ENCODE measurements at regions not wholly inside any gene's neighbourhood (a gene's known extent, or its start where the extent isn't known, plus 50 kb on each side); places are given as distances from the start of the nearest gene placed in this dataset.
A peak's percentile ranks its signal among the peaks of the same experiment; 100 is the strongest.

DNA sequence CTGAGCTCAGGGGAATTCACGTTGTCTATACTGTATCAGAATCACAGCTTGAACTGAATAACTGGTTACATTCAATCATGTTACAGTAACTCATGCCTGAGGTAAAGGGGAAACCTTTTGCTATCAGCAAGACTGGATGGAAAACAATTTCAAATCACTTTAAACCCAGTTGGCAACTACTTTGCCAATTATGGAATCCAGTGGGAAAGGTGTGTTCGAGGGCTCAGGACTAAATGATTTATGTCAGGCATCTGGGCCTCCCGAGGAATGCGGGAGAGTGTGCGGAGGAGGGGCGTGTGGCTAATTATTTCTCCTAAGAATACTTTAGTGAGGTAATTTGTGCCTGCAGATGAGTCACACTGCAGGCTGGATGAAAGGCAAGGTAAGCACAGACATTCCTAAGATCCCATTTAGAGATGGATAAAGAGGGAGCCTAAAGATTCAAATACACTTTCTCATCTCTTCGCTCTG lies 100.1 kb downstream of the HRH4 start:
- H3K36me3 ChIP-seq (ENCODE audit: control insufficient read depth in 4 of 4, insufficient read depth in 4 of 4, low read length in 4 of 4), result no peaks in the 10 kb centered on the region
- DNase-seq (no peak), ATAC-seq (ENCODE audit: insufficient read depth, low FRiP score) (peak; percentile 82)
- no peak overlapping the region for H3K4me3 ChIP-seq
- no peaks in the 10 kb centered on the region for H3K4me1 ChIP-seq (ENCODE audit: control insufficient read depth in 5 of 5, insufficient read depth in 5 of 5, low read length in 5 of 5)
- H3K9ac ChIP-seq (ENCODE audit: insufficient read depth in 1 of 2, low read length in 2 of 2), result no peak overlapping the region
- peaks cover 0 to 2% (median 0%) of the 10 kb centered on the region in 4 donors for H3K9me3 ChIP-seq (ENCODE audit: control insufficient read depth in 4 of 4, insufficient read depth in 3 of 4, low read length in 3 of 4)
- no peak overlapping the region for H3K27ac ChIP-seq (ENCODE audit: low read depth in 1 of 2, low read length in 1 of 2)
- TF ChIP-seq CTCF (IDR thresholded peaks at IDR 0.05; ENCODE audit: control extremely low read depth, extremely low read depth), result no peak
- WGBS, 2 donors, result 53 to 83% methylated on average over 7 of the region's 7 CpGs
- H3K27me3 ChIP-seq (ENCODE audit: control insufficient read depth in 3 of 3, insufficient read depth in 3 of 3, low read length in 2 of 3), result no peaks in the 10 kb centered on the region

- Histone ChIP-seq H3K27me3 (ENCODE audit: control insufficient read depth in 3 of 3, insufficient read depth in 3 of 3, low read length in 2 of 3) (no peaks in the 10 kb centered on the region), H3K9me3 (ENCODE audit: control insufficient read depth in 4 of 4, insufficient read depth in 3 of 4, low read length in 3 of 4) (peaks cover 0 to 2% (median 0%) of the 10 kb centered on the region in 4 donors), H3K27ac (ENCODE audit: low read depth in 1 of 2, low read length in 1 of 2) (no peak overlapping the region), H3K9ac (ENCODE audit: insufficient read depth in 1 of 2, low read length in 2 of 2) (no peak overlapping the region), H3K4me3 (no peak overlapping the region), H3K4me1 (ENCODE audit: control insufficient read depth in 5 of 5, insufficient read depth in 5 of 5, low read length in 5 of 5) (no peaks in the 10 kb centered on the region), H3K36me3 (ENCODE audit: control insufficient read depth in 4 of 4, insufficient read depth in 4 of 4, low read length in 4 of 4) (no peaks in the 10 kb centered on the region)
- no peak for ATAC-seq (ENCODE audit: insufficient read depth, low FRiP score)
- TF ChIP-seq CTCF (IDR thresholded peaks at IDR 0.05; ENCODE audit: control extremely low read depth, extremely low read depth), result no peak
- DNase-seq, result peak in 1 of 3 donors; percentile 20
- WGBS, 2 donors, result 91 to 94% methylated on average over 8 of the region's 8 CpGs
Measured at GRCh38 chr18:24561369-24561965, 101.0 kb downstream of the HRH4 start.

DNA sequence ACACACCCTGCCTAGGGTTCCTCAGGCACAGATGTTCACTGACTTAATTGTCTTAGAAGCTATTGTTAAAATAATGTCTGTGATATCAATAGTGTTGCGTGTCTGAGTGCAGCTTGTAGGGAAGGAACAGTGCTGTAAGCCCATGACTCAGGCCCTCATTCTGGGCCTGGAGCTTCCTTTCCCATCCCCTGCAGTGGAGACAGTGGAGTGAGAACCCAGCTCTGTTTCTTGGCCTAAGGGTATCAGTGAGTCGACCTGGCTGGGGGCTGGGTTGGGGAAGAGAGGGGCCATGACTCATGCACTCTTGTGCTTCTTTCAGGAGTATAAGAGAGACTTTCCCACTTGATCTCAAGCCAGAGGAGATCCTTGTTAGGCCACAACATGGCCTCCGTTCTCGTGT lies 106.8 kb downstream of the HRH4 start:
- no peak overlapping the region for H3K4me3 ChIP-seq
- no peak overlapping the region for H3K9ac ChIP-seq (ENCODE audit: insufficient read depth in 1 of 2, low read length in 2 of 2)
- H3K4me1 ChIP-seq (ENCODE audit: control insufficient read depth in 5 of 5, insufficient read depth in 5 of 5, low read length in 5 of 5), result no peaks in the 10 kb centered on the region
- ATAC-seq (ENCODE audit: insufficient read depth, low FRiP score), result no peak
- no peaks in the 10 kb centered on the region for H3K9me3 ChIP-seq (ENCODE audit: control insufficient read depth in 4 of 4, insufficient read depth in 3 of 4, low read length in 3 of 4)
- H3K27ac ChIP-seq (ENCODE audit: low read depth in 1 of 2, low read length in 1 of 2), result no peak overlapping the region
- 80 to 91% methylated on average over 4 of the region's 4 CpGs for WGBS, 2 donors
- no peaks in the 10 kb centered on the region for H3K36me3 ChIP-seq (ENCODE audit: control insufficient read depth in 4 of 4, insufficient read depth in 4 of 4, low read length in 4 of 4)
- DNase-seq, result no peak
- TF ChIP-seq CTCF (IDR thresholded peaks at IDR 0.05; ENCODE audit: control extremely low read depth, extremely low read depth), result no peak
- no peaks in the 10 kb centered on the region for H3K27me3 ChIP-seq (ENCODE audit: control insufficient read depth in 3 of 3, insufficient read depth in 3 of 3, low read length in 2 of 3)

DNA sequence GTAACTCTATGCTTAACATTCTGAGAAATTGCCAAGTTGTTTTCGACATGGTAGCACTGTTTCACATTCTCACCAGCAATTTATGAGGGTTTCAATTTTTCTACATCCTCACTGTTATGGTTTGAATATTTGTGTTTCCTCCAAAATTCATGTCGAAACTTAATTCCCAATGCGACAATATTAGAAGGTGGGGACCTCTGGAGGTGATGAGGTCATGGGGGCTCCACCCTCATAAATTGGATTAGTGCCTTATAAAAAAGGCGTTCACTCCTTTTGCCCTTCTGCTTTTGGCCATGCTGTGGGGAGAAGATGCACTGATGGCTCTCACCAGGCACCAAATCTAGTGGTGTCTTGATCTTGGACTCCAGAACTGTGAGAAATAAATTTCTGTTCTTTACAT lies 110.3 kb downstream of the HRH4 start:
- TF ChIP-seq CTCF (IDR thresholded peaks at IDR 0.05; ENCODE audit: control extremely low read depth, extremely low read depth), result no peak
- Histone ChIP-seq H3K9me3 (ENCODE audit: control insufficient read depth in 4 of 4, insufficient read depth in 3 of 4, low read length in 3 of 4) (peaks cover 0 to 8% (median 6%) of the 10 kb centered on the region in 4 donors), H3K4me3 (no peak overlapping the region), H3K27ac (ENCODE audit: low read depth in 1 of 2, low read length in 1 of 2) (no peak overlapping the region), H3K27me3 (ENCODE audit: control insufficient read depth in 3 of 3, insufficient read depth in 3 of 3, low read length in 2 of 3) (no peaks in the 10 kb centered on the region), H3K4me1 (ENCODE audit: control insufficient read depth in 5 of 5, insufficient read depth in 5 of 5, low read length in 5 of 5) (no peaks in the 10 kb centered on the region), H3K9ac (ENCODE audit: insufficient read depth in 1 of 2, low read length in 2 of 2) (no peak overlapping the region), H3K36me3 (ENCODE audit: control insufficient read depth in 4 of 4, insufficient read depth in 4 of 4, low read length in 4 of 4) (no peaks in the 10 kb centered on the region)
- 93% methylated on average over 4 of the region's 4 CpGs for WGBS, 2 donors
- ATAC-seq (ENCODE audit: insufficient read depth, low FRiP score), result no peak
- DNase-seq, result no peak
